GM13976 (cell line): ENCODE measurements at regions not wholly inside any gene's neighbourhood (a gene's known extent, or its start where the extent isn't known, plus 50 kb on each side); places are given as distances from the start of the nearest gene placed in this dataset.
"Not testable (repeated sequence)": the region's sequence is repeated elsewhere in the genome, so short reads cannot be mapped to it uniquely, and the experiment has no call there.

Experiments
- DNase-seq: peaks from one replicate; pipeline ENCODE4 v3.0.0; 2012; ENCODE audit warnings: low spot score
- in situ Hi-C: fragments of 300-500 bp; cut with MboI; formaldehyde crosslinking; loops from one replicate; pipeline ENCODE4 v1.12.0; 2022; ENCODE audit warnings: low sequenced_read_pairs, mixed read lengths, inconsistent platforms; ENCODE audit not compliant: unreplicated experiment
- TF ChIP-seq, protein P1 (sequence below): IDR thresholded peaks from 2 replicates; pipeline ENCODE4 v1.5.1; 2012; ENCODE audit warnings: borderline replicate concordance, mild to moderate bottlenecking; ENCODE audit not compliant: insufficient read depth; ENCODE audit errors: extremely low read depth, missing control alignments, control extremely low read depth

GRCh38 chr14:21861153-21861552, 187.5 kb upstream of the OR4E1 start:
- no peak for DNase-seq
- TF ChIP-seq, protein P1, sequence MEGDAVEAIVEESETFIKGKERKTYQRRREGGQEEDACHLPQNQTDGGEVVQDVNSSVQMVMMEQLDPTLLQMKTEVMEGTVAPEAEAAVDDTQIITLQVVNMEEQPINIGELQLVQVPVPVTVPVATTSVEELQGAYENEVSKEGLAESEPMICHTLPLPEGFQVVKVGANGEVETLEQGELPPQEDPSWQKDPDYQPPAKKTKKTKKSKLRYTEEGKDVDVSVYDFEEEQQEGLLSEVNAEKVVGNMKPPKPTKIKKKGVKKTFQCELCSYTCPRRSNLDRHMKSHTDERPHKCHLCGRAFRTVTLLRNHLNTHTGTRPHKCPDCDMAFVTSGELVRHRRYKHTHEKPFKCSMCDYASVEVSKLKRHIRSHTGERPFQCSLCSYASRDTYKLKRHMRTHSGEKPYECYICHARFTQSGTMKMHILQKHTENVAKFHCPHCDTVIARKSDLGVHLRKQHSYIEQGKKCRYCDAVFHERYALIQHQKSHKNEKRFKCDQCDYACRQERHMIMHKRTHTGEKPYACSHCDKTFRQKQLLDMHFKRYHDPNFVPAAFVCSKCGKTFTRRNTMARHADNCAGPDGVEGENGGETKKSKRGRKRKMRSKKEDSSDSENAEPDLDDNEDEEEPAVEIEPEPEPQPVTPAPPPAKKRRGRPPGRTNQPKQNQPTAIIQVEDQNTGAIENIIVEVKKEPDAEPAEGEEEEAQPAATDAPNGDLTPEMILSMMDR, result no peak
- in situ Hi-C loops, result no loop called here

- in situ Hi-C loops, result no loop called here
- DNase-seq, result peak; percentile 13
- TF ChIP-seq, protein P1, result peak; percentile 19
Observed at GRCh38 chr14:21860172-21860571, 186.6 kb upstream of the OR4E1 start.

- TF ChIP-seq, protein P1, result no peak
- in situ Hi-C loops, result no loop called here
- no peak for DNase-seq
Observed at GRCh38 chr14:21852775-21853174, 179.2 kb upstream of the OR4E1 start.

DNA sequence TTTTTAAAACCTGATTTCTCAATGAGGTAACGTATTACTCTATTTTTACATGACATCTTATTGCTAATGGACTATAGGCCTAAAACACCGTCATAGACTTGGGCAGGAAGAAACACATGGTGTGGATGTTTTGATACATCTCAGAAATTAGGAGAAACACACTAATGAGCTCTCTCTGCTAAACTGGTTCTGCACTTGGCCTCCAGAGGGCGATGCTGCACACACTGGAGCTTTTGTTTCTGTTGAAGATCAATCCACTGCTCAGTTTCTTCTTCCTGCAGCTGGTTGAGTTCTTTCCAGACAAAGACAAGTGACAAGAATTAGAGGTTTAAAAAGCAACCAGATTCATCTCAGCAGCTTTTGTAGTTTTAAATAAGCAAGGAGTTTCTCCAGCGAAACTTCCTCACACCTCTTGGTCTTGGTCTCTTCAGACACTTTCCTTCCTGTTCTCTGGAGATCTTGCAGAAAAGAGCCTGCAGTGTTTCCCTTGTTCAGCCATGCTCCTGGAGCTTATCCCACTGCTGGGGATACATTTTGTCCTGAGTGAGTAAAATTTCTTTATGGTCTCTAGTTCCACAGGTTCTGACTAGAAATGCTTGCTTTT, 178.5 kb upstream of the OR4E1 start:
- peak; percentile 20 for DNase-seq
- TF ChIP-seq, protein P1, result peak; percentile 68
- in situ Hi-C loops, result no loop called here

- in situ Hi-C loops, DNase-seq: not testable (repeated sequence)
Observed at GRCh38 chr14:21846902-21847301, 173.3 kb upstream of the OR4E1 start.

- DNase-seq, result peak; percentile 26
- in situ Hi-C loops, result no loop called here
Observed at GRCh38 chr14:21846227-21846885, 172.7 kb upstream of the OR4E1 start.

GRCh38 chr14:21840765-21841164, 167.1 kb upstream of the OR4E1 start:
- DNase-seq, result no peak
- in situ Hi-C loops, result no loop called here

More at GRCh38 chr14:21846227-21846885, 172.7 kb upstream of the OR4E1 start:
- TF ChIP-seq, protein P1, result peak; percentile 68

More at GRCh38 chr14:21840765-21841164, 167.1 kb upstream of the OR4E1 start:
- TF ChIP-seq, protein P1, result no peak
